ENCODE measurements at regions not wholly inside any gene's neighbourhood (a gene's known extent, or its start where the extent isn't known, plus 50 kb on each side); places are given as distances from the start of the nearest gene placed in this dataset.
A peak's percentile ranks its signal among the peaks of the same experiment; 100 is the strongest.

DNA sequence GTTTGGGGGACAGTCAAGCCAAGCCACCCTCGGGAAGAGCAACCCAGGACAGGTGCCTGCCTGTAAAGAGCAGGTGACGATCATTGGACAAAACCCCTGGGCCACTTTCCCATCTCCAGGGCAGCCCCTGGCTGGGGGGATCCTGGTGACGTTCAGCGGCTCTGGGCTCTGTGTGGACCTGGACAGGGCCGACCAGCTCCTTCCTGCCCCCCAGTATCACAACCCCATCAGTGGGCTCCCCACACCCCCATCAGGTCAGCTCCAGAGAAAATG is 57.3 kb upstream of the ASAP2 start:
- TF ChIP-seq, protein P1, sequence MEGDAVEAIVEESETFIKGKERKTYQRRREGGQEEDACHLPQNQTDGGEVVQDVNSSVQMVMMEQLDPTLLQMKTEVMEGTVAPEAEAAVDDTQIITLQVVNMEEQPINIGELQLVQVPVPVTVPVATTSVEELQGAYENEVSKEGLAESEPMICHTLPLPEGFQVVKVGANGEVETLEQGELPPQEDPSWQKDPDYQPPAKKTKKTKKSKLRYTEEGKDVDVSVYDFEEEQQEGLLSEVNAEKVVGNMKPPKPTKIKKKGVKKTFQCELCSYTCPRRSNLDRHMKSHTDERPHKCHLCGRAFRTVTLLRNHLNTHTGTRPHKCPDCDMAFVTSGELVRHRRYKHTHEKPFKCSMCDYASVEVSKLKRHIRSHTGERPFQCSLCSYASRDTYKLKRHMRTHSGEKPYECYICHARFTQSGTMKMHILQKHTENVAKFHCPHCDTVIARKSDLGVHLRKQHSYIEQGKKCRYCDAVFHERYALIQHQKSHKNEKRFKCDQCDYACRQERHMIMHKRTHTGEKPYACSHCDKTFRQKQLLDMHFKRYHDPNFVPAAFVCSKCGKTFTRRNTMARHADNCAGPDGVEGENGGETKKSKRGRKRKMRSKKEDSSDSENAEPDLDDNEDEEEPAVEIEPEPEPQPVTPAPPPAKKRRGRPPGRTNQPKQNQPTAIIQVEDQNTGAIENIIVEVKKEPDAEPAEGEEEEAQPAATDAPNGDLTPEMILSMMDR (IDR thresholded peaks at IDR 0.05; ENCODE audit: low read depth, low read length): no peak
- DNase-seq (ENCODE audit: extremely low read depth, low read depth): no peak

DNA sequence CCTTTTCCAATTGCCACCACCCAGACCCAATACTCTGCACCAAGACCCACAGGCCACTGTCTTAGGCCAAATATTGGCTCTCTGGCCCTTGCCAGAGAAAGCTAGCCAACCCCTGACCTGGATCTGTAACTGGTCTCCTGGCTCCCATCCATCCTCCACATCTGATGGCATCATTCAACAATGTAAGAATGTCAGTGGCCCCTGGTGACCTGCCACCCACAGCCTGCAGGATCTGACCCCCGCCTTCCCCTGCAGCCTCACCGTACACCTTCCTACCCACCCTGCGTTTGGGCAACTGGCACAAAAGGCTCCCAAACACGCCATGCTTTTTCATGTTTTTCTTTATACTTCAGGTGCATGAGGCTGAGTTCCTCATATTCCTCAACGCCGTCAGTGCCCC is 60.0 kb upstream of the ASAP2 start:
- TF ChIP-seq, protein P1 (IDR thresholded peaks at IDR 0.05; ENCODE audit: low read depth, low read length): no peak
- DNase-seq (ENCODE audit: extremely low read depth, low read depth): no peak

DNA sequence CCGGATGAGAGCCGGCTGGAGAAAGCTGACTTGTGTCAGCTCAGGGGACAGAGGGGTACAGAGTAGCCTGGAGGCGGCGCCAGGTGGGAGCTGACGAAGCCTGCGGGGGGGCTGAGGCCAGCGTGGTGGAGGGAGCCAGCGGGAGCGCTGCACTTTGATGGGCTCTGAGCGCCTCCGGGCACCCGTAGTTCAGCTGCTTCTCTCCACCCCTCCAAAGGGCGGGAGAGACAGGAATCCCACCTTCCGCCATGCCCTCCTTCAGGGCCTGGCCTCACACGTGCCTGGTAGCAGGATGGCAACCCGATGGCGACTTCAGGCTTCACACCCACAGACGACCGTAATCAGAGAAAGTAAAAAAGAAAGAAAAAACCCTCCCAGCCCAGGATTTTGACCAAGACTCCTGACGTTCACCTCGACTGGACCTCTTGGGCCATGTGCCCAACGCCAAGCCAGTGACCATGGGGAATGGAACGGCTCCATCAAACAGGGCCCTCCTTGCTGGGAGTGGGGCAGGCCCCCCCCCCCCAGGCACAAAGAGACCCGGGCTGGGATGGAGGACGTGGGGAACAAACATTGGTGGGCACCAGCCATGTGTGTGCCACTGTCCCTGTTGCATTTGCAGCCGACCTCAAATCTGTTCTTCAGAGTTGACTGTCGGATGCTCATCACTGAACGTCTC is 60.7 kb upstream of the ASAP2 start:
- no peak for DNase-seq (ENCODE audit: extremely low read depth, low read depth)
- TF ChIP-seq, protein P1 (IDR thresholded peaks at IDR 0.05; ENCODE audit: low read depth, low read length): no peak

DNA sequence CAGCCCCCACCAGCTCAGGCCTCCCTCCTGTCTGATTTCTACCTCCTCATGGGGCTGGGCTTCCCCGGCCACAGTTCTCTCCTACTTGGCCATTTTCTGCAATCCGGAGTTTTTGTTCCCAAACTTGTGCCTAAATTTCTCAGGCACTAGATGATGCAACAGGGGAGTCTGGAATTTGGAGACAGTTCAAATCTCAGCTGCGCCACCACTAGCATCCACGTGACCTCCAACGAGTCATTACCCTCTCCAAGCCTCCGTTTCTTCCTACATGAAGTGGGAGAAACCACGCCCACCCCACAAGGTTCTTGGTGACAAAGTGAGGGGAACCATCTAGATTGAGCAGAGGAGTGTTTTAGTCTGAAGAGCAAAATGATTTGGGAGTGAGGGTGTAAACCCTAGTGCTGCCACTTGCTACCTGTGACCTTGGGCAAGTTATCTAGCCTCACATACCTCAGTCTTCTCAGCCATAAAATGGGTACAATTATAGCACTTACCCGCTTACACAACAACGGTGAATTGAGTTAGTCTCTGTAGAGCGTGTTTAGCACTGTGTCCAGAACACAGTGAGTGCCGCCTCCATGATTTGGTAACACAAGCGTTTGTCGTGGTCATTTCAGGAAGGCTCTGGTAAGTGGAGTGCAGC is 61.4 kb upstream of the ASAP2 start:
- peak; percentile 35 for DNase-seq (ENCODE audit: extremely low read depth, low read depth)
- TF ChIP-seq, protein P1 (IDR thresholded peaks at IDR 0.05; ENCODE audit: low read depth, low read length): no peak

DNA sequence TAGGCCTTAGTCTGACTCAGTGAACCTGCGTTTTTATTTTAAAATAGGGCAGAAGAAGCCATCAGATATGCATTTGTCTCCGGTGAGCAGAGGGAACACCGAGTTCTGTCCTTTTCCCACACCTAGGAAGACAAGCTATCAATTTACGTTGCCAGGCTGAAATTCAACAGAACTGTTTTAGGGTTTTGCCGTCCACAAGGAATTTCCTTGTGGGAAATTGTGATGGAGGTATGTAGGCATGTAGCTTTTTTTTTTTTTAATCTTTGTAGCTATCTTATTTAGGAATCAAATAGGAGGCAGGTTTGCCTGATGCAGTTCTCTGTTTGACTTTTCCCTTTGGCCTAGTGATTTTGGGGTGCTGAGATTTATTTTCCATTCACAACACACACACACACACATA is 62.0 kb upstream of the ASAP2 start:
- DNase-seq (ENCODE audit: extremely low read depth, low read depth): no peak

DNA sequence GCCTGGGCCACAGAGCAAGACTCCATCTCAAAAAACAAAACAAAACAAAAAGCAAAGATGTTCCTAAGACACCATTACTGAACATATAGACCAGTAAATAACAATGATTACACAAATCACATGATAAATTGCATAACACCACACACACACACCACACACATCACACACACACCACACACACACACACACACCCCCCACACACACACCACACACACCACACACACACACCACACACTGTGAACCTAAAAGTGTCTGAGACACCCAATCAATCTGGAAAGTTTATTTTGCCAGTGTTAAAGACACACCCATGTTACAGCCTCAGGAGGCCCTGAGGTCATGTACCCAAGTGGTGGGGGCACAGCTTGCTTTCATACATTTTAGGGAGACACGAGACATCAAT is 62.6 kb upstream of the ASAP2 start:
- TF ChIP-seq, protein P1 (IDR thresholded peaks at IDR 0.05; ENCODE audit: low read depth, low read length): no peak
- no peak for DNase-seq (ENCODE audit: extremely low read depth, low read depth)

More for the DNA sequence above, 62.0 kb upstream of the ASAP2 start:
- TF ChIP-seq, protein P1 (IDR thresholded peaks at IDR 0.05; ENCODE audit: low read depth, low read length): no peak

DNA sequence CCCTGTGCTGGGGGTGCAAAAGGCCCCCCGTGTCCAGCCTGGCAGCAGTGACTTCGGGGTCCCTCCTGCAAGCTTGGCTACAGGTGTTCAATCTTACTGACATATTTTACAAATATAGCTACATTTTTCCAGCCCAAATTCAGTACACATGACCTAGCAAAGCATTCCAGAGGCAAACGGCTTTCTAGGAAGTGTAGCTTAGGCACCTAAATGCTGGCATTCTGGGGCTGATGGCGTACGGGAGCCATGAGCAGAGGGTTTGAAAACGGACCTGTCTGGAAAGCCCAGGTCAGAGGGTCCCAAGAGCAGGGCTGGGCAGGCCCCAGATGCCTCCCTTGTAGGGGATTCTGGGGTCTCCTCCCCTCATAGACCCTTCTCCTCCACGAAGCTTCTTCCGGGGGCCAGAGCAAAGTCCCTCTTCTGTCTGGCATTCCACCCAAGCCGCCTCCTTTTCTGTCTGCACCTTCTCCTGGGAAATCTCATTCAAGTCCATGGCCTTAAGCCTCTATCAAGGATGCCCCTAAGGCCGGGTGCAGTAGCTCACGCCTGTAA is 63.3 kb upstream of the ASAP2 start:
- TF ChIP-seq, protein P1 (IDR thresholded peaks at IDR 0.05; ENCODE audit: low read depth, low read length): no peak
- no peak for DNase-seq (ENCODE audit: extremely low read depth, low read depth)
